ENCODE measurements at regions not wholly inside any gene's neighbourhood (a gene's known extent, or its start where the extent isn't known, plus 50 kb on each side); places are given as distances from the start of the nearest gene placed in this dataset.

- Histone ChIP-seq H3K9me3 (no peaks in the 10 kb centered on the region), H3K4me1 (no peaks in the 10 kb centered on the region), H3K36me3 (replicated peaks in 1 of 2; ENCODE audit: insufficient read depth in 1 of 2, low read depth in 2 of 2) (no peaks in the 10 kb centered on the region), H3K4me3 (no peak overlapping the region), H3K27ac (no peak overlapping the region), H3K27me3 (no peaks in the 10 kb centered on the region)
- 26 to 43% methylated on average over 1 of the region's 1 CpG for WGBS, 2 donors
- intact Hi-C loops (cut with DNase I) = no loop called here
- no peak for ATAC-seq
- DNase-seq = no peak
- TF ChIP-seq CTCF (IDR thresholded peaks at IDR 0.05) = no peak
- TF ChIP-seq POLR2A (IDR thresholded peaks at IDR 0.05) = no peak
Measured at GRCh38 chr6:19033683-19034082, 646.5 kb downstream of the RNF144B start.

- Histone ChIP-seq H3K27ac (no peak overlapping the region), H3K4me3 (no peak overlapping the region), H3K9me3 (no peaks in the 10 kb centered on the region), H3K27me3 (no peaks in the 10 kb centered on the region), H3K4me1 (no peaks in the 10 kb centered on the region), H3K36me3 (replicated peaks in 1 of 2; ENCODE audit: insufficient read depth in 1 of 2, low read depth in 2 of 2) (no peaks in the 10 kb centered on the region)
- DNase-seq (no peak), ATAC-seq (no peak)
- intact Hi-C loops (cut with DNase I) = no loop called here
- 58 to 64% methylated on average over 2 of the region's 2 CpGs for WGBS, 2 donors
- TF ChIP-seq CTCF (IDR thresholded peaks at IDR 0.05) (no peak), POLR2A (IDR thresholded peaks at IDR 0.05) (no peak)
Measured at GRCh38 chr6:19034986-19035385, 647.8 kb downstream of the RNF144B start.

- no peak for DNase-seq
- WGBS, 2 donors = 55 to 63% methylated on average over 7 of the region's 7 CpGs
- Histone ChIP-seq H3K4me3 (no peak overlapping the region), H3K9me3 (no peaks in the 10 kb centered on the region), H3K27me3 (no peaks in the 10 kb centered on the region), H3K27ac (no peak overlapping the region), H3K36me3 (replicated peaks in 1 of 2; ENCODE audit: insufficient read depth in 1 of 2, low read depth in 2 of 2) (no peaks in the 10 kb centered on the region), H3K4me1 (no peaks in the 10 kb centered on the region)
- ATAC-seq = no peak
- TF ChIP-seq CTCF (IDR thresholded peaks at IDR 0.05) = no peak
- TF ChIP-seq POLR2A (IDR thresholded peaks at IDR 0.05) = no peak
- intact Hi-C loops (cut with DNase I) = no loop called here
Measured at GRCh38 chr6:19035461-19036195, 648.5 kb downstream of the RNF144B start.

- H3K4me3 ChIP-seq = no peak overlapping the region
Measured at GRCh38 chr6:19036196-19036555, 649.0 kb downstream of the RNF144B start.

More at GRCh38 chr6:19036196-19036555, 649.0 kb downstream of the RNF144B start:
- no peaks in the 10 kb centered on the region for H3K27me3 ChIP-seq
- ATAC-seq (no peak), DNase-seq (no peak)
- WGBS, 2 donors = 65 to 67% methylated on average over 2 of the region's 2 CpGs
- TF ChIP-seq POLR2A (IDR thresholded peaks at IDR 0.05) (no peak), CTCF (IDR thresholded peaks at IDR 0.05) (no peak)
- H3K9me3 ChIP-seq = no peaks in the 10 kb centered on the region
- no peaks in the 10 kb centered on the region for H3K36me3 ChIP-seq (replicated peaks in 1 of 2; ENCODE audit: insufficient read depth in 1 of 2, low read depth in 2 of 2)
- intact Hi-C loops (cut with DNase I) = no loop called here
- H3K4me1 ChIP-seq = no peaks in the 10 kb centered on the region
- no peak overlapping the region for H3K27ac ChIP-seq
